Activated CD8-positive, alpha-beta memory T cell treated with anti-CD3 and anti-CD28 coated beads for 48 hours (primary cell): ENCODE measurements at regions not wholly inside any gene's neighbourhood (a gene's known extent, or its start where the extent isn't known, plus 50 kb on each side); places are given as distances from the start of the nearest gene placed in this dataset.

Experiments used
- DNase-seq, 3 experiments: peaks; one replicate each; pipeline ENCODE4 v3.0.0-alpha.2; 2020; ENCODE audit warnings: low read depth in 2 of 3, low spot score in 2 of 3

- DNase-seq, result no peak
Observed at GRCh38 chr5:4100739-4101138, 505.1 kb downstream of the IRX1 start.

GRCh38 chr5:4101189-4101588, 505.6 kb downstream of the IRX1 start:
- no peak for DNase-seq

GRCh38 chr5:4104831-4105597, 509.4 kb downstream of the IRX1 start:
- no peak for DNase-seq

- no peak for DNase-seq
Observed at GRCh38 chr5:4108690-4109089, 513.1 kb downstream of the IRX1 start.

- DNase-seq, result no peak
Observed at GRCh38 chr5:4113426-4113825, 517.8 kb downstream of the IRX1 start.

- DNase-seq, result no peak
Observed at GRCh38 chr5:4113905-4114304, 518.3 kb downstream of the IRX1 start.

- no peak for DNase-seq
Observed at GRCh38 chr5:4114452-4114851, 518.8 kb downstream of the IRX1 start.

GRCh38 chr5:4116834-4117233, 521.2 kb downstream of the IRX1 start:
- no peak for DNase-seq

- no peak for DNase-seq
Observed at GRCh38 chr5:4124221-4124970, 528.8 kb downstream of the IRX1 start.

- DNase-seq, result no peak
Observed at GRCh38 chr5:4128994-4129393, 533.4 kb downstream of the IRX1 start.

GRCh38 chr5:4129523-4129922, 533.9 kb downstream of the IRX1 start:
- DNase-seq, result no peak

GRCh38 chr5:4130819-4131218, 535.2 kb downstream of the IRX1 start:
- DNase-seq, result no peak

GRCh38 chr5:4137781-4138180, 542.1 kb downstream of the IRX1 start:
- no peak for DNase-seq

GRCh38 chr5:4142842-4143241, 547.2 kb downstream of the IRX1 start:
- DNase-seq, result no peak

GRCh38 chr5:4144411-4145007, 548.9 kb downstream of the IRX1 start:
- no peak for DNase-seq

GRCh38 chr5:4145511-4145910, 549.9 kb downstream of the IRX1 start:
- no peak for DNase-seq

- no peak for DNase-seq
Observed at GRCh38 chr5:4148009-4148408, 552.4 kb downstream of the IRX1 start.

GRCh38 chr5:4150067-4150466, 554.4 kb downstream of the IRX1 start:
- no peak for DNase-seq

- no peak for DNase-seq
Observed at GRCh38 chr5:4156153-4156552, 560.5 kb downstream of the IRX1 start.

GRCh38 chr5:4156889-4157288, 561.3 kb downstream of the IRX1 start:
- no peak for DNase-seq

- no peak for DNase-seq
Observed at GRCh38 chr5:4158750-4159447, 563.3 kb downstream of the IRX1 start.

- no peak for DNase-seq
Observed at GRCh38 chr5:4159681-4160080, 564.0 kb downstream of the IRX1 start.
